WTC11 (cell line): ENCODE measurements at regions not wholly inside any gene's neighbourhood (a gene's known extent, or its start where the extent isn't known, plus 50 kb on each side); places are given as distances from the start of the nearest gene placed in this dataset.

Experiments
- ELF4 ChIP-seq: sonication (generic); formaldehyde crosslinking; IDR thresholded peaks from 2 replicates; pipeline ENCODE4 v1.8.1; 2022; ENCODE audit warnings: low read depth, mild to moderate bottlenecking, moderate library complexity, missing genetic modification reagents
- NR2C2 ChIP-seq: sonication (generic); formaldehyde crosslinking; IDR thresholded peaks from 2 replicates; pipeline ENCODE4 v1.8.0; 2022; ENCODE audit warnings: mild to moderate bottlenecking, missing genetic modification reagents
- NR3C1 ChIP-seq: sonication (generic); formaldehyde crosslinking; conservative IDR thresholded peaks from 2 replicates; pipeline ENCODE4 v1.8.1; 2023; ENCODE audit warnings: low read depth, mild to moderate bottlenecking, missing genetic modification reagents
- TF ChIP-seq, protein P1 (sequence below): fragments of 200-600 bp; IDR thresholded peaks from 2 replicates; pipeline ENCODE4 v1.8.0; 2022; ENCODE audit warnings: antibody characterized with exemption
- TF ChIP-seq, protein P2 (sequence below): fragments of 250-450 bp; sonication (Bioruptor Pico); IDR thresholded peaks from 2 replicates; pipeline ENCODE4 v1.8.0; 2021; ENCODE audit warnings: mild to moderate bottlenecking

DNA sequence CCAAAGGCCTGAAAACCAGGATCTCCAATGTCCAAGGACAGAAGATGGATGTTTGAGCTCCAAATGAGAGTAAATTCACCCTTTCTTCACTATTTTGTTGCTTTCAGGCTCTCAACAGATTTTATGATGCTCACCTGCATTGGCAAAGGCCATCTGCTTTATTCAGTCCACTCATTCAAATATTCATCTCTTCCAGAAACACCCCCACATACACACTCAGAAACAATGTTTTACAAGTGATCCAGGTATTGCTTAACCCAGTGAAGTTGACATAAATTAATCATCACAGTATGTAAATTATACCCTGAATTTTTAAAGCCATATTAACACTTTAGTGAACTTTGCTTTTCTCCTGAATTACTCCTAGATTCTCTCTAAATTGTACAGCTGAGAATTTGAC, 63.3 kb downstream of the DUSP6 start:
- TF ChIP-seq, protein P1, sequence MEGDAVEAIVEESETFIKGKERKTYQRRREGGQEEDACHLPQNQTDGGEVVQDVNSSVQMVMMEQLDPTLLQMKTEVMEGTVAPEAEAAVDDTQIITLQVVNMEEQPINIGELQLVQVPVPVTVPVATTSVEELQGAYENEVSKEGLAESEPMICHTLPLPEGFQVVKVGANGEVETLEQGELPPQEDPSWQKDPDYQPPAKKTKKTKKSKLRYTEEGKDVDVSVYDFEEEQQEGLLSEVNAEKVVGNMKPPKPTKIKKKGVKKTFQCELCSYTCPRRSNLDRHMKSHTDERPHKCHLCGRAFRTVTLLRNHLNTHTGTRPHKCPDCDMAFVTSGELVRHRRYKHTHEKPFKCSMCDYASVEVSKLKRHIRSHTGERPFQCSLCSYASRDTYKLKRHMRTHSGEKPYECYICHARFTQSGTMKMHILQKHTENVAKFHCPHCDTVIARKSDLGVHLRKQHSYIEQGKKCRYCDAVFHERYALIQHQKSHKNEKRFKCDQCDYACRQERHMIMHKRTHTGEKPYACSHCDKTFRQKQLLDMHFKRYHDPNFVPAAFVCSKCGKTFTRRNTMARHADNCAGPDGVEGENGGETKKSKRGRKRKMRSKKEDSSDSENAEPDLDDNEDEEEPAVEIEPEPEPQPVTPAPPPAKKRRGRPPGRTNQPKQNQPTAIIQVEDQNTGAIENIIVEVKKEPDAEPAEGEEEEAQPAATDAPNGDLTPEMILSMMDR = no peak
- no peak for TF ChIP-seq NR3C1 (CRISPR knock-in tag)
- no peak for TF ChIP-seq ELF4 (CRISPR knock-in tag)
- TF ChIP-seq NR2C2 (CRISPR knock-in tag) = no peak
- TF ChIP-seq, protein P2, sequence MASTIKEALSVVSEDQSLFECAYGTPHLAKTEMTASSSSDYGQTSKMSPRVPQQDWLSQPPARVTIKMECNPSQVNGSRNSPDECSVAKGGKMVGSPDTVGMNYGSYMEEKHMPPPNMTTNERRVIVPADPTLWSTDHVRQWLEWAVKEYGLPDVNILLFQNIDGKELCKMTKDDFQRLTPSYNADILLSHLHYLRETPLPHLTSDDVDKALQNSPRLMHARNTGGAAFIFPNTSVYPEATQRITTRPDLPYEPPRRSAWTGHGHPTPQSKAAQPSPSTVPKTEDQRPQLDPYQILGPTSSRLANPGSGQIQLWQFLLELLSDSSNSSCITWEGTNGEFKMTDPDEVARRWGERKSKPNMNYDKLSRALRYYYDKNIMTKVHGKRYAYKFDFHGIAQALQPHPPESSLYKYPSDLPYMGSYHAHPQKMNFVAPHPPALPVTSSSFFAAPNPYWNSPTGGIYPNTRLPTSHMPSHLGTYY (CRISPR knock-in tag) = no peak
